Parathyroid adenoma (tissue), 2 donors: ENCODE measurements at regions not wholly inside any gene's neighbourhood (a gene's known extent, or its start where the extent isn't known, plus 50 kb on each side); places are given as distances from the start of the nearest gene placed in this dataset.

Experiments used
- H2AFZ ChIP-seq: fragments of 300-600 bp; sonication (generic); one replicate; pipeline ENCODE4 v1.7.0; 2017; ENCODE audit warnings: antibody characterized with exemption, mild to moderate bottlenecking
- H3K27ac ChIP-seq: fragments of 300-600 bp; sonication (generic); one replicate; pipeline ENCODE4 v1.7.0; 2017
- H3K27me3 ChIP-seq: fragments of 300-600 bp; sonication (generic); one replicate; pipeline ENCODE4 v1.7.0; 2017; ENCODE audit warnings: low read length; ENCODE audit not compliant: control insufficient read depth, insufficient read depth
- H3K36me3 ChIP-seq: fragments of 300-600 bp; sonication (generic); one replicate; pipeline ENCODE4 v1.7.0; 2017; ENCODE audit warnings: low read length; ENCODE audit not compliant: control insufficient read depth, insufficient read depth
- H3K4me1 ChIP-seq: fragments of 300-600 bp; sonication (generic); one replicate; pipeline ENCODE4 v1.7.0; 2017; ENCODE audit warnings: control low read depth
- H3K4me2 ChIP-seq: fragments of 300-600 bp; sonication (generic); one replicate; pipeline ENCODE4 v1.7.0; 2017; ENCODE audit warnings: low read length
- H3K4me3 ChIP-seq: fragments of 300-600 bp; sonication (generic); one replicate; pipeline ENCODE4 v1.7.0; 2017; ENCODE audit warnings: low read depth, low read length
- H3K79me2 ChIP-seq: fragments of 300-600 bp; sonication (generic); one replicate; pipeline ENCODE4 v1.7.0; 2017; ENCODE audit warnings: control low read depth
- H3K9ac ChIP-seq: fragments of 300-600 bp; sonication (generic); one replicate; pipeline ENCODE4 v1.7.0; 2017; ENCODE audit warnings: mild to moderate bottlenecking
- H3K9me3 ChIP-seq: fragments of 300-600 bp; sonication (generic); one replicate; pipeline ENCODE4 v1.7.0; 2017; ENCODE audit warnings: low read length; ENCODE audit not compliant: control insufficient read depth
- CTCF ChIP-seq: fragments of 300-600 bp; sonication (generic); IDR thresholded peaks from one replicate; pipeline ENCODE4 v1.7.0; 2017; ENCODE audit warnings: antibody characterized with exemption, mild to moderate bottlenecking
- donor health status: primary hyperparathyroidism.

DNA sequence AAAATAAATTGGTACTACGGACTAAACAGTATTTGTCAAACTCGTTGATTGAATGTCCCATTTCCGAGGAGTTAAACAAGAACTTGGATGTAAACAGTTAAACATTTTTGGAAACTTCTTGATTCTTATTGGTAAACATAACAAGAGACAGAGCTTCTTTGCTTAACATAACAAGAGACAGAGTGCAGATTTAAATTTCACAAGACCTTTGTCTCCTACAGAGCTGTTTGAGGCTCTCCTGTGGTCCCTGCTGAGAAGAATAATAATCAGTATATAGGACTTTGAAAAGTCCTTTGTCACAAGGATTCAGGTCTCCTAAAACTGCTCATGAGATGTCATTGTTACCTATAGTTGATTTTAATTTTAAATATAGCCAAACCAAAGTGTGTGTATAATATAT lies 170.6 kb upstream of the C21orf91 start:
- Histone ChIP-seq H2AFZ (no peak overlapping the region), H3K9me3 (no peaks in the 10 kb centered on the region)
- TF ChIP-seq CTCF, result no peak

GRCh38 chr21:17988102-17988437 lies 168.9 kb upstream of the C21orf91 start:
- no peaks in the 10 kb centered on the region for H3K79me2 ChIP-seq
- H3K27ac ChIP-seq, result no peak overlapping the region
- no peak overlapping the region for H3K4me3 ChIP-seq
- no peaks in the 10 kb centered on the region for H3K36me3 ChIP-seq
- no peaks in the 10 kb centered on the region for H3K9me3 ChIP-seq
- no peak for TF ChIP-seq CTCF
- no peaks in the 10 kb centered on the region for H3K4me1 ChIP-seq
- no peak overlapping the region for H3K4me2 ChIP-seq
- H3K9ac ChIP-seq, result no peak overlapping the region
- no peak overlapping the region for H2AFZ ChIP-seq
- no peaks in the 10 kb centered on the region for H3K27me3 ChIP-seq

More for the DNA sequence above, 170.6 kb upstream of the C21orf91 start:
- no peak overlapping the region for H3K9ac ChIP-seq
- no peak overlapping the region for H3K27ac ChIP-seq
- H3K36me3 ChIP-seq, result no peaks in the 10 kb centered on the region
- H3K4me1 ChIP-seq, result no peaks in the 10 kb centered on the region
- H3K27me3 ChIP-seq, result no peaks in the 10 kb centered on the region
- H3K4me2 ChIP-seq, result no peak overlapping the region
- no peaks in the 10 kb centered on the region for H3K79me2 ChIP-seq
- H3K4me3 ChIP-seq, result no peak overlapping the region

- H3K4me1 ChIP-seq, result no peaks in the 10 kb centered on the region
- H3K4me3 ChIP-seq, result no peak overlapping the region
- no peak for TF ChIP-seq CTCF
- no peaks in the 10 kb centered on the region for H3K9me3 ChIP-seq
- no peaks in the 10 kb centered on the region for H3K79me2 ChIP-seq
- no peak overlapping the region for H3K4me2 ChIP-seq
- H3K9ac ChIP-seq, result no peak overlapping the region
- no peaks in the 10 kb centered on the region for H3K27me3 ChIP-seq
- no peaks in the 10 kb centered on the region for H3K36me3 ChIP-seq
- H3K27ac ChIP-seq, result no peak overlapping the region
- H2AFZ ChIP-seq, result no peak overlapping the region
These were observed 168.4 kb upstream of the C21orf91 start for GRCh38 chr21:17987382-17988101.

GRCh38 chr21:17981060-17981740 lies 162.0 kb upstream of the C21orf91 start:
- H3K9ac ChIP-seq, result no peak overlapping the region
- H3K27me3 ChIP-seq, result no peaks in the 10 kb centered on the region
- no peak overlapping the region for H3K4me2 ChIP-seq
- H3K36me3 ChIP-seq, result no peaks in the 10 kb centered on the region
- H3K27ac ChIP-seq, result no peak overlapping the region
- no peak overlapping the region for H3K4me3 ChIP-seq
- no peaks in the 10 kb centered on the region for H3K9me3 ChIP-seq
- H2AFZ ChIP-seq, result no peak overlapping the region
- no peaks in the 10 kb centered on the region for H3K79me2 ChIP-seq
- TF ChIP-seq CTCF, result no peak
- no peaks in the 10 kb centered on the region for H3K4me1 ChIP-seq

DNA sequence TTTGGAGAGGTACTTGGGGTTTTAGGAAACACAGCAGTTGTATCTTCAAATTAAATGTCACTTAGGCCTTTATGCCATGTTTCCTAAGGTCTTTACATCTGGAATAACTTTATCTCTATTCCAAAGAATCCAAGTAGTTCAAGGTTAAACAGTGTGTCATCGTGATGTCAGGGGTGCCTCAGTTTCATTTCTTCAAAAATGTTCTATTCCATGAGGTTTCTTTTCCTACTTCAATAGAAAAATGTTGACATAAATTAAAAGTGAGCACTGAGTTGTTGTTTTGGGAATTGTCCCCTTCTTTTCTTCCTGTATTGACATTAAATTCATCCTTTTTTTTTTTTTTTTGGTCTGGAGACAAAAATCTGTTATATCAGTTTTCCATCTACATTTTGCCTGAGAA lies 160.6 kb upstream of the C21orf91 start:
- Histone ChIP-seq H3K4me3 (no peak overlapping the region), H3K79me2 (no peaks in the 10 kb centered on the region)
- no peak for TF ChIP-seq CTCF

More for the DNA sequence above, 160.6 kb upstream of the C21orf91 start:
- Histone ChIP-seq H3K36me3 (no peaks in the 10 kb centered on the region), H3K9ac (no peak overlapping the region), H3K27ac (no peak overlapping the region), H3K9me3 (no peaks in the 10 kb centered on the region), H2AFZ (no peak overlapping the region), H3K27me3 (no peaks in the 10 kb centered on the region), H3K4me1 (no peaks in the 10 kb centered on the region), H3K4me2 (no peak overlapping the region)
